GM18907 (cell line): ENCODE measurements at regions not wholly inside any gene's neighbourhood (a gene's known extent, or its start where the extent isn't known, plus 50 kb on each side); places are given as distances from the start of the nearest gene placed in this dataset.

Experiments
- ATAC-seq: cut with Tn5 transposase; IDR thresholded peaks from one replicate; pipeline ENCODE4 v1.9.1; 2021; ENCODE audit warnings: mild to moderate bottlenecking, moderate library complexity; ENCODE audit not compliant: unreplicated experiment

DNA sequence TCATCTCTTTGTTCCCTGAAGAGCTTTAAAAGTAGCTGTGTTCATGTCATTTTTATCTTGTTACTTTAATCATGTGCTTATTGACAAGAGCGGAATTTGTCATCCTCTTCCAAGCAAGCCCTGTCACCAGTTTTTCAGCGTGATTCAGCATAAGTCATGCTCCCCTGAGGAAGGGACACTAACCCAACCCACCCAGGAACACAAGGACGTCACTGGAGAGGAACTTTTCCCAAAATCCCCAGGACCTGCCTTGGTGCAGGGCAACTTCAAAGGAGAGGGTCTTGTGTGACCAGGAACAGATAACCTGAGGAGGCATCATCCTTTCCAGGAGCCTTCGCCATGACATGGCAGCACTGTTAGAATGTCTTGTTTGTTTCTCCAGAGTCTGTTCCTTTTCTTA is 107.1 kb upstream of the DIO3 start:
- ATAC-seq = no peak

DNA sequence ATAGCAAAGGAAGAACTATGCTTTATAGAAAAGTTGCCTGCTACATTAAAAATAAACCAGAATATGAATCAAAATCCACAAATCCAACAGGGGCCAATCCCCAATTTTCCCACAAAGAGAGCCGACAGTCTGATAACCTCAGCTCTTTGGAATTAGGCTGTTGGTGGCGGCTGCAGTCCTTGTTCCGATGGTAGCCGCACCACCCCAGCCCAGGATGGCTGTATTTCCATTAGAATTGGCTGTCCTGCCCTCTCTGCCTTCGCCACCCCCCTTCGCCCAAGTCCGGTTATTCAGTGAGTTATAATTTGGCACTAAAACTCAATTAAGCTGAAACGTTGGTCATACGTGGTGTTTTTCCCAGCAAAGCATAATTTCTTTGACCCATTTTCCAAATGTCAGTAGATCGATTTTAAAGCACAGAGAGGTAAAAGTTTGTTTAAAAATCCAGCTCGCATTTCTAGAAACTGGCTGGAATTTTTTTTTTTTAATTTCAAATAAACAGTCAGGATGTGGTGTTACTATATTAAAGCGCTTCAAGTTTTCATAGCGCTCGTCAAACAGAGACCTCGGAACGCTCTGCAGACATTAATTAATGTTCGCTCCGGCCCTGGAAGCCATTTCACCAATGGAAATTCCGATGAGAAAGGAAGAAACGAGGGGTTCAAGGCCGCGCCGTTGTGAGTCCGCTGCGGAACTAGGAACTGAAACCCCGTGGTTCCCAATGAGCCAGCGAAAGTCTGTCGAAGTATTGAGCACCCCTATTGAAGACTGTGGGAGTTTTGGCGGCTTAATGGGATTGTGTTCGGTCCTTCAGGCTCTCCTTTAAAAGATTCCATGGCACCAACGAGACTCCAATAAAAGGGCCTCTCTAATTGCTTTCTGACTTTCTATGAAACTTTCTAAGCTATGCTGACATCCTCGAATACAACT is 104.8 kb upstream of the DIO3 start:
- no peak for ATAC-seq

GRCh38 chr14:101457301-101457935 is 103.9 kb upstream of the DIO3 start:
- no peak for ATAC-seq

GRCh38 chr14:101457936-101458740 is 103.2 kb upstream of the DIO3 start:
- ATAC-seq = no peak

DNA sequence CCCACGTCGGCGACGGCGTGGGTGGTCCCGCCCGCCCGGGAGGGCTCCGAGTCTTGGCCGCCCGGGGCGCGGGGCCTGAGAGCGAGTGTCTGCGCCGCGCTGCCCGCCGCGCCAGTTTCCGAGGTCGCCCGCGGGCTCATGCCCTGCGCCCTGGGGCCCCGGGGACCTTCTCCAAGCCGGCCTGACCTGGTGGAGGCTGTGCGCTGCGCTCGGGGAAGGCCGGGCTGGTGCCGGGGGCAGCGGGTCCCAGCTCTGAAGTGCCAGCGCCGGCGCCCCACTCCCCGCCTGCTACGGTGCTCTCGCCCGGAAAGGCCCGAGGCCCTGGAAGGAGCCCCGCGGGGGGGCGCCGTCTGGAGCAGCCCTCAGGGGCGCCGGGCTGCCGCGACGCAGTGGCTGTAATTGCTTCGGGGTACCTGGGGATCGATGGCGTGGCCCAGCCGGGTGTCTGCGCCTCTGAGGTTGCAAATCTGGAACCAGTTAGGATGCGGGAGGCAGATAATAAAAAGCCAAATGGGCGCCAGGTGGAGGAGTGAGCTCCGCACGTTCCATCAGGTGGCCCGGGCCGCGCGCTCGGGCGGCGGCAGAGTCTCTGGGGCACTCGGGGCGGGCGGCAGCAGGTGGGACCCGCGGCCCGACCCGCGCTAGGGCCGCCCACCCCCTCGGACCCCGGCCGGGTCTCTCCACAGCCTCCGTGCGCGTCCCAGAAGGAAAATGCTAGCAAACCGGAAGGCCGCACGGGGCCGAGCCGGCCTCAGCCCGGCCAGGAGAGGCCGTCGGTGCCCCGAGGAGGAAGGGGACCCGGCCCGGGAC is 102.3 kb upstream of the DIO3 start:
- no peak for ATAC-seq

DNA sequence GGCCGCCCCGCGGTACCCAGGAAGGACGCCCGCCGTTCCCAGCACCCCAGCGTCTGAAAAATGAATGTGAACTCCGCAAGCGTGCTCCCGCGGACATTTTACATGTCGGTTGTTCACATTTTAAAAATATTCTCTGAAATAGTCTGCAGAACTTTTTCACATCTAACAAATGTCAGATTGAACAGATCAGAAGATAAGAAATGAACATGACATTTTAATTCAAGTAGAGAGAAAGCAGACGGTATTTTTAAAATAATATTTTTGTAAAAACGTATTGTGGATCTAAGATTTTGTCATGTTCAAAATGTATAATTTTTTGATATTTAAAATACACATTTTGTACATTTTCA is 101.8 kb upstream of the DIO3 start:
- ATAC-seq = no peak

DNA sequence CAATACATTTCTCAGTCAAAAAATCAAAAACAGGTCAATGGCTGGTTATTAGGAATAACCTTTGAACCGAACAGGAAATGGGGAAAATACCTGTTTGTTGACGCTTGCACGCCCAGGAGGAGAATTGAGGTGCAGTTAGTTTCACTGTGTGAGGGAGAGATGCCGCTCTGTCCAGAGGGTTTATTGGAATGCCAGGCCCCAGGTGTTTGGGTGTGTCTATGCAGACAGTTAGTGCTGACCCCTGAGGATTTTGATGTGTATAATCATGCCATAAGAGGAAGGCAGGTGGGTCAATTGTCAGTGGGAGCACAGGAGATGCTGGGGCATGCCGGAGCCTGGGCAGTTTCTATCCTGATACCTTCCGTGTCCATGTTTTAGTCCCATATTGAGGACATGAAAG is 100.8 kb upstream of the DIO3 start:
- ATAC-seq = no peak

GRCh38 chr14:101460986-101461750 is 100.1 kb upstream of the DIO3 start:
- no peak for ATAC-seq

GRCh38 chr14:101461891-101462290 is 99.4 kb upstream of the DIO3 start:
- no peak for ATAC-seq

DNA sequence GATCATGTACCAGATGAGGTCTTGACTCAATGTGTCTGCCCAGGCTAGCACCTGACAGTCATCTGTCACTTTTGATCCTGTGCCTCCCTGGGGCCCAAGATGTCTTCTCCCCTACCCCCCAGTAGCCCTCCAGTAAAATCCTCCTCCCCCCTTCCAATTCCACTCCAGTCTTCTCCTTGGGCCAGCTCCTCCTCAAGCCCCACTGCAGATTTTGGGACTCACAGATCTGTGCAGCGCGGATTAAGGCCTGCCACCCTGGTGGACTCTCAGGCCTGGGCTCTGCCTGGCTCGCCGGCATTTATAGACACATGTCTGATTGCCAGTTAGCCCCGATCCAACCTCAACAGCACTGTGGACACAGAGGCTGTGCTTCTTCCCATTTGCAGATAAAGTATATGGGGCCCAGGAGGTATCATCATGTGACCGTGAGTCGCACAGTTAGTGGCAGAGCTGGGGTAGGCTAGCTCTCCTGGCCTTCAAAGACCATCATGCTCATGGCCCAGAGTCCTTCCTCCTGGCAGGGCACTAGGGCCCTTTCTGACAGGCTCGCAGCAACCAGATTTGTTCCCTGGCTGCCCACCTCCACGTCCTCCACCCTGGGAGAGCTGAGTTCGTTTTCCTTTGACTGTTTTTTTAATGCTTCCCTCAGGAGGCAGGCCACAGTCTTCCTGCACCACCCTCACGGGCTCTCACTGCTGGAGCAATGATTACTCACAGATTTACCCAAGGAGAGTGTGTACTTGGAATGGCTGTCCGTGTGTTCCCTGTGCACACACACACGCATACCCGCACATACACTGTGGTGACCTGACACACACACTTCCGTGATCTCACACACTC is 98.3 kb upstream of the DIO3 start:
- ATAC-seq = no peak

- no peak for ATAC-seq
Observed at GRCh38 chr14:101463566-101464171, 97.6 kb upstream of the DIO3 start.

GRCh38 chr14:101464310-101464983 is 96.8 kb upstream of the DIO3 start:
- no peak for ATAC-seq

- ATAC-seq = no peak
Observed at GRCh38 chr14:101464984-101465794, 96.1 kb upstream of the DIO3 start.

DNA sequence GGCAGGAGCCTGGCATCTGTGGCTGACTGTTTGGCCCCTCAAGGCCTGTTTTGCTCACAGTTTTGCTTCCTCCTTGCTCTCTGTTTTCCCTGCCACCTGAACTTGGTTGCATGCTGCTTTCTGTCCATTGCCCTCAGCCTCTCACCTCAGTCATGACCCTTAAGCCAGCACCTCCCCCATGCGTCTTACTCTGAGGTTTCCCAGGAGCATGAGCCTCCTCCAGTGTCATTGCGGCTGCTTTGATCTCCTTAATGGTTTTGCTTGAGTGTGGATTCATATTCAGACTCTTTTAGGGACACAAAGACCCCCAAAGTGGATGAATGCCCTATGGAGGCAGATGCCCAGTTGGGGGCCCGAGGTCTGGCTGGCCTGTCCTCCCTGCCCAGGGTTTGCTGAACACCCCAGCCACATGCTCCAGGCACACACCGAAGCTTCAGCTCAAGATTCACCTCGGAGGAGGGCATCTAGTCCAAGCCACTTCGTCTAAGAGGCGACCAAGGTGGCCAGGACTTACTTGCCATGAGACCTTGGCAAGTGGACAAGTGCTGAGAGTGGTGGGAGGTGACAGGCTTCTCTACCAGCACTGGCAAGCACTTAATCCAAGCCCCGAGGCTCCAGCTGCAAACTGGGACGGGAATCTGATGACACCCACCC is 95.4 kb upstream of the DIO3 start:
- ATAC-seq = no peak

DNA sequence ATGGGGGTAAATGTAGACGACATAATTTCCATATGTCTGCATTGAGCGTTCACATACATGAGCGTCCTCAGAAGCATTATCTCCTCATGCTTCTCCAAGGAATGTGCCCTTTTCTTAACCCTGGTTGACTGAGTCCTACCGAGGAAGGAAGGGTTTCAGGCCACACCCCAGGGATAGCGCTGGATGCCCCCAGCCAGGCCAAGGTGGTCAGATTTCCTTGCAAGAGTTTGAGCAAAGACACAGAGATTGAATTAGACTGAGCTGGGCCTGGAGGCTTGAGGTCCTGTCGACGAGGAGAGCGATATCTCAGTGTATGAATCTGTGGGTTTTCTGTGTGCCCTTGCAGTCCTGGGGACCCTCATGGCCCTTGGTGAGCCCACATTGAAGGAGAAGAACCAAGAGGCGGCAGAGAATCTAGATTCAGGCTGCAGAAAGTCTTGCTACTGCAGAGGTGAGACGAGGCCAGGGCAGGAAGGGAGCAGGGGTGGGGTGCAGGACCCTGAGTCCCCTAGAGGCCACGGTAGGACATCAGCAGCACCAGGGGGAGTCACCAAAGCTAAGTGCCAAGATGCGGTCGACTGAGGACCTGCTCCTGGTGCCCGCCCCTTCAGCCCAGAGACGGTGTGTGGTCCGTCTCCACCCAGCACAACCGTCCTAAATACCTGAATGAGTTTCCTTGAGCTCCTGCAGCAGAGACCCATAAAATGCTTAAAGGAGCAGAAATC is 94.7 kb upstream of the DIO3 start:
- ATAC-seq = no peak
